Mesothelial cell of epicardium (in vitro differentiated cells): ENCODE measurements at regions not wholly inside any gene's neighbourhood (a gene's known extent, or its start where the extent isn't known, plus 50 kb on each side); places are given as distances from the start of the nearest gene placed in this dataset.

Source experiments
- DNase-seq, 2 experiments: peaks; one replicate each; pipeline ENCODE4 v3.0.0; 2021; ENCODE audit warnings: low spot score in 2 of 2; ENCODE audit not compliant: unreplicated experiment in 2 of 2
- H3K27ac Mint-ChIP-seq: 2 replicates; pipeline ENCODE4 v1.8.0; 2021; ENCODE audit warnings: mixed read lengths
- H3K27me3 Mint-ChIP-seq: 2 replicates; pipeline ENCODE4 v1.8.0; 2021; ENCODE audit warnings: low read depth, mixed read lengths
- H3K36me3 Mint-ChIP-seq: 2 replicates; pipeline ENCODE4 v1.8.0; 2021; ENCODE audit warnings: mixed read lengths
- H3K4me1 Mint-ChIP-seq: 2 replicates; pipeline ENCODE4 v1.8.0; 2021; ENCODE audit warnings: mixed read lengths
- H3K4me3 Mint-ChIP-seq: 2 replicates; pipeline ENCODE4 v1.8.0; 2021; ENCODE audit warnings: mild to moderate bottlenecking, moderate library complexity, mixed read lengths
- H3K9me3 Mint-ChIP-seq: 2 replicates; pipeline ENCODE4 v1.8.0; 2021; ENCODE audit warnings: mixed read lengths
- TF ChIP-seq, protein P1 (sequence below): fragments of 200-600 bp; sonication (generic); IDR thresholded peaks from one replicate; pipeline ENCODE4 v1.5.0; 2021; ENCODE audit warnings: antibody characterized with exemption; ENCODE audit not compliant: unreplicated experiment

DNA sequence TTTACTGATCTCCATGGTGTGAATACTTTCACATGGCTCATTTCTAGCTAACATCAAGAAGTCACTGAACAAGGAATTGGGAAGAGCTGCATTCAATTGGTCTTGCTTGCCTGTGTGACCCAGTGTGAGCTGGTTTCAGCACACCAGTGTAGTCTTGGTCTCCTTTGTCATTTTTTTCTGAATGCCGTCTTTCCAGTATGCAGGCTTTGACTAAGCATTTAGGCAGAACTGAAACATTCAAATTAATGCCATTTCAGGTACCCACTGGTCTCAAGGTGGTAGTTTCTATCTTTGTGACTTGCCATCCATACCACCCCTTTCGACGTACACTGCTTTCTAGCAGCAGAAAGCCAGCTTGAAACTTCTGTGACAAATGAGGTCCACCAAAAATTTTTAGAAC lies 550.5 kb upstream of the BOD1L1 start:
- peaks cover 6% of the 10 kb centered on the region for H3K4me1 Mint-ChIP-seq
- no peaks in the 10 kb centered on the region for H3K36me3 Mint-ChIP-seq
- TF ChIP-seq, protein P1, sequence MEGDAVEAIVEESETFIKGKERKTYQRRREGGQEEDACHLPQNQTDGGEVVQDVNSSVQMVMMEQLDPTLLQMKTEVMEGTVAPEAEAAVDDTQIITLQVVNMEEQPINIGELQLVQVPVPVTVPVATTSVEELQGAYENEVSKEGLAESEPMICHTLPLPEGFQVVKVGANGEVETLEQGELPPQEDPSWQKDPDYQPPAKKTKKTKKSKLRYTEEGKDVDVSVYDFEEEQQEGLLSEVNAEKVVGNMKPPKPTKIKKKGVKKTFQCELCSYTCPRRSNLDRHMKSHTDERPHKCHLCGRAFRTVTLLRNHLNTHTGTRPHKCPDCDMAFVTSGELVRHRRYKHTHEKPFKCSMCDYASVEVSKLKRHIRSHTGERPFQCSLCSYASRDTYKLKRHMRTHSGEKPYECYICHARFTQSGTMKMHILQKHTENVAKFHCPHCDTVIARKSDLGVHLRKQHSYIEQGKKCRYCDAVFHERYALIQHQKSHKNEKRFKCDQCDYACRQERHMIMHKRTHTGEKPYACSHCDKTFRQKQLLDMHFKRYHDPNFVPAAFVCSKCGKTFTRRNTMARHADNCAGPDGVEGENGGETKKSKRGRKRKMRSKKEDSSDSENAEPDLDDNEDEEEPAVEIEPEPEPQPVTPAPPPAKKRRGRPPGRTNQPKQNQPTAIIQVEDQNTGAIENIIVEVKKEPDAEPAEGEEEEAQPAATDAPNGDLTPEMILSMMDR, result no peak
- H3K27me3 Mint-ChIP-seq, result peaks cover 21% of the 10 kb centered on the region
- no peaks in the 10 kb centered on the region for H3K9me3 Mint-ChIP-seq
- no peak for DNase-seq
- H3K4me3 Mint-ChIP-seq, result no peak overlapping the region
- no peak overlapping the region for H3K27ac Mint-ChIP-seq

DNA sequence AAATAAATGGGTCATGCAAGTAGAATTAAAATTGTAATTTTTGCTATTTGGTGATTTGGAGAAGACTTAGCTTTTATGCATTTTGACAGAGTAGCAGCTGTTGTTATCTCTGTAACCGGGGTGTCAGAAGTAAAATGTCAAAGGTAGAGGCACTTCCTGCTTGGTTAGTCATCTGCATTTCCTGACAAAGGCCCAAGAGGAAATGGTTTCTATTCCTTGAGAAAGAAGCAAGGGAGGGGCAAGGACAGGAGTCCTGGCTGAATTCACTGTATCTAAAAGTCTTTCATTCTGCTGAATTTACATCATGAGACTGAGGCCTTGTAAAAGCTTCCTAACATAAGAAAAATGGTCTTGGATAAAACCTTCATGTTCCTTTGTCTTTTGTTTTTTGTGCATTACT lies 550.9 kb upstream of the BOD1L1 start:
- no peak for DNase-seq
- Mint-ChIP-seq H3K27ac (no peak overlapping the region), H3K4me3 (no peak overlapping the region), H3K36me3 (no peaks in the 10 kb centered on the region), H3K27me3 (peaks cover 20% of the 10 kb centered on the region), H3K4me1 (peaks cover 8% of the 10 kb centered on the region), H3K9me3 (no peaks in the 10 kb centered on the region)
- TF ChIP-seq, protein P1, result no peak

DNA sequence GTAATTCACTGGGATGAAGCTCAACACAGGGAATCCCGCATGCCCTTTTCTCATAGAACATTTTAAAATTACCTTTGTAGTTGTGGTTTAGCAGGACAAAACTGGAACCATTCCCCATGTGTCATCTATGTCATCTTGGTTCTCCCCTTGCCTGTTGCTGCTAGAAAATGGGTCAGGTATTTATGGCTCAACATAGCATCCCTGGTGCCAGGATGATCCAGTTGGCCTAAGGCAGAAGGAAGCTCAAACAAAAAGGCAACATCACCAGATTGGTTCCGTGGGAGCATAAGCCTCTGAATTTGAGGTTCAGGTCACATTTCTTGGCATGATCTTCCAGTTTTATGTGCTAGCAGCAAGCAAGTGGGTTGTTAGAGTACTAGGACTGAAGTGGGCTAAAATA lies 552.6 kb upstream of the BOD1L1 start:
- peaks cover 17% of the 10 kb centered on the region for H3K4me1 Mint-ChIP-seq
- DNase-seq, result no peak
- no peak overlapping the region for H3K27ac Mint-ChIP-seq
- H3K36me3 Mint-ChIP-seq, result no peaks in the 10 kb centered on the region
- peaks cover 6% of the 10 kb centered on the region for H3K27me3 Mint-ChIP-seq
- TF ChIP-seq, protein P1, result no peak
- no peak overlapping the region for H3K4me3 Mint-ChIP-seq
- no peaks in the 10 kb centered on the region for H3K9me3 Mint-ChIP-seq

DNA sequence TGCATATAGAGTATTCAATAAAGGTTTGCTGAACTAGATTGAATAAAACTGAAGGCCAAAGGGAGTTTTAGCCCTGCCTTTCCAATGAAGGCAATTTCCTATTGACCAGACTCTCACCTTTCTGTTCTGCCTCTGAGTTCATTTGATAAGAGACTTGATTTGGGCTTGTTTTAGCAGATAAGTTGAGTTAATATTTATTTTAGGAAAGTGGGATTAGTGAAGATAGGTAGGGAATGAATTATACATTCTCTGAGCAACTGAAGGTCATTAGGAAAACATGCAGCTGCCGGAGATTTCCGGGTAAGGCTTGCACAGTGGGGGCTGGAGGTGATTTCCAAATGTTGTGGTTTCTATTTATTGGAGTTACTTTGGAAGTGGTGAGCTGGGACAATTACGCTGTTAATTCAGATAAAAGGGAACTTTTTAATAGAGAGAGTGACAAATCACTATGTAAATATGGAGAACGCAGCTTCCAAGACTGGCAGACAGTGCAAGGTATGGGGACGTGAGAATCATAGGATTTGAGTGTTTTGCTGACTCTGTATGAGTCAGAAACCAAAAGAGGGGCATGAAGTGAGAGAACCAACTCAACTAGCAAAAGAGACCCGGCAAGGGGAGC lies 553.6 kb upstream of the BOD1L1 start:
- no peak for DNase-seq
- TF ChIP-seq, protein P1, result no peak
- Mint-ChIP-seq H3K27me3 (no peaks in the 10 kb centered on the region), H3K9me3 (no peaks in the 10 kb centered on the region), H3K4me3 (no peak overlapping the region), H3K27ac (no peak overlapping the region), H3K4me1 (peaks cover 17% of the 10 kb centered on the region), H3K36me3 (no peaks in the 10 kb centered on the region)

DNA sequence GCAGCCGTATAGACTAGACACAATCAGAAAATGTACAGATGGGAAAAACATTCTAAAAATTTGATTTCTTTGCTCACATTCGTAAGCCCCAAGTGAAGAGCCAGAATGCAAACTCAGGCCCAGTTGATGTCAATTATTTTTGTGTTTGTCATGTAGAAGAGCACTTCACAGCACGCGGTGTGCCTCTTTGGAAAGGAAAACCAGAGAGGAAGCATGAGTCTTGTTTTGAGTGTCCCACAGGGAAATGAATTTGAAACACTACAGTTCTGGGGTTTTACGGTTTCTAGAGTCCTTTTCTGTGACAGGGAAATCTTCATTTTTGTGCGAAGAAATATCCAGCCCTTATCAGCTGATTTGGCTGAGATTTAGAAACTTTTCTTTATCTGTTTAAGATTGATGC lies 554.6 kb upstream of the BOD1L1 start:
- Mint-ChIP-seq H3K9me3 (no peaks in the 10 kb centered on the region), H3K4me1 (peaks cover 17% of the 10 kb centered on the region), H3K27ac (no peak overlapping the region), H3K4me3 (no peak overlapping the region), H3K36me3 (no peaks in the 10 kb centered on the region), H3K27me3 (no peaks in the 10 kb centered on the region)
- DNase-seq, result no peak
- TF ChIP-seq, protein P1, result no peak

DNA sequence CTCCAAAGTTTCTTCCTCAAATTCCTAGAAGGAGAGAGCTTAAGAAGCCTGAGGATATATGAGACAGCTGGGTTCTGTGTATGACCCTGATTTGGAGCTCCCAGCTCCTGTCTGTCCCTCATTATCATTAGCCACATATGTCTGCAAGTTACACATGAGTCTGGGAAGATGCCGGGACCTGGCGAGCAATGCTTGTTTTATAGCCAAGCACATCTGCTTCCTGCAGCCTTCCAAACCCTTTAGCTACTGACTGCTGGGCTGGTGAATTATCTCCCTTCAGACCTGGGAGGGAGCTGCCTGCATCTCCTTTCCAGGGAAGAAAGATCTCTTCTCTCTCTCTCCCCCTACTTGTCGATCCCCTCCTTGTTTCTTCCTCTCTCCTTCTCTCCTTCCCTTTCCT lies 556.7 kb upstream of the BOD1L1 start:
- H3K27me3 Mint-ChIP-seq, result peaks cover 1% of the 10 kb centered on the region
- no peaks in the 10 kb centered on the region for H3K9me3 Mint-ChIP-seq
- H3K36me3 Mint-ChIP-seq, result no peaks in the 10 kb centered on the region
- H3K27ac Mint-ChIP-seq, result no peak overlapping the region
- TF ChIP-seq, protein P1, result no peak
- H3K4me1 Mint-ChIP-seq, result peaks cover 17% of the 10 kb centered on the region
- no peak overlapping the region for H3K4me3 Mint-ChIP-seq
- DNase-seq, result no peak
